ENCODE measurements at regions not wholly inside any gene's neighbourhood (a gene's known extent, or its start where the extent isn't known, plus 50 kb on each side); places are given as distances from the start of the nearest gene placed in this dataset.

- TF ChIP-seq CTCF (IDR thresholded peaks at IDR 0.05): no peak
- TF ChIP-seq TCF12 (IDR thresholded peaks at IDR 0.05): no peak
- TF ChIP-seq FOXJ3 (CRISPR knock-in tag; IDR thresholded peaks at IDR 0.05): no peak
- no peak for TF ChIP-seq MAX (IDR thresholded peaks at IDR 0.05; ENCODE audit: low read depth)
- TF ChIP-seq ZBTB33 (IDR thresholded peaks at IDR 0.05; ENCODE audit: borderline replicate concordance, low read depth): no peak
- no peak for TF ChIP-seq FOXM1 (IDR thresholded peaks at IDR 0.05; ENCODE audit: low read depth)
- no peak for TF ChIP-seq FOSL2 (IDR thresholded peaks at IDR 0.05; ENCODE audit: borderline replicate concordance, low read depth)
- TF ChIP-seq POLR2AphosphoS5 (IDR thresholded peaks at IDR 0.05; ENCODE audit: low read depth, low read length): no peak
These were observed 222.7 kb upstream of the CIBAR2 start for GRCh38 chr16:85334718-85335583.
